A549 (cell line): ENCODE measurements at regions not wholly inside any gene's neighbourhood (a gene's known extent, or its start where the extent isn't known, plus 50 kb on each side); places are given as distances from the start of the nearest gene placed in this dataset.
A peak's percentile ranks its signal among the peaks of the same experiment; 100 is the strongest.

Experiments
- ATAC-seq, 2 experiments: fragments of 200-7000 bp in 1 of 2; fragments of >200 bp in 1 of 2; cut with Nextera tagmentation in 1 of 2; cut with Tn5 transposase in 1 of 2; 3 replicates each; pipeline versions ENCODE4 v1.8.0 to v1.9.1; 2018 to 2020; ENCODE audit warnings: mild to moderate bottlenecking in 1 of 2, moderate library complexity in 1 of 2
- CTCF ChIA-PET: fragments of 300-600 bp; sonication (Branson Sonifier 250); formaldehyde crosslinking; extraction: SDS; loops from one replicate; lab custom pipeline; 2021; ENCODE audit warnings: antibody characterized with exemption, inconsistent platforms; lab: Yijun Ruan, JAX
- POLR2A ChIA-PET: fragments of 350-600 bp; formaldehyde crosslinking; extraction: SDS; loops from one replicate; lab custom pipeline; 2021; ENCODE audit warnings: antibody characterized with exemption, inconsistent platforms; lab: Yijun Ruan, JAX
- DNase-seq, 2 experiments: peaks; one replicate each; pipeline versions ENCODE4 v3.0.0 to v3.0.0-alpha.2; 2011 to 2016; ENCODE audit warnings: low read depth in 1 of 2, low spot score in 1 of 2
- FAIRE-seq: peaks from 2 replicates; lab custom pipeline; 2011; peaks lifted over from hg19 to GRCh38; lab: Jason Lieb, UNC
- H3K27ac ChIP-seq, 2 experiments: fragments of >200 bp; sonication (Bioruptor Twin); formaldehyde crosslinking; 3 replicates each; pipeline ENCODE4 v1.5.1; 2016 to 2017
- H3K4me1 ChIP-seq: fragments of >200 bp; sonication (Bioruptor Twin); formaldehyde crosslinking; 3 replicates; pipeline ENCODE4 v1.6.1; 2016
- H3K4me2 ChIP-seq: fragments of >200 bp; sonication (Bioruptor Twin); formaldehyde crosslinking; 3 replicates; pipeline ENCODE4 v1.6.1; 2016
- H3K4me3 ChIP-seq: fragments of >200 bp; sonication (Bioruptor Twin); formaldehyde crosslinking; 3 replicates; pipeline ENCODE4 v1.5.1; 2016
- H3K9me3 ChIP-seq: fragments of >200 bp; sonication (Bioruptor Twin); formaldehyde crosslinking; 3 replicates; pipeline ENCODE4 v1.6.1; 2016
- BHLHE40 ChIP-seq: IDR thresholded peaks from 2 replicates; pipeline ENCODE4 v1.6.1; 2012; ENCODE audit warnings: low read depth, low read length, inconsistent platforms
- CBX8 ChIP-seq: fragments of 200-600 bp; sonication (generic); IDR thresholded peaks from 2 replicates; pipeline ENCODE4 v1.6.1; 2016
- CHD4 ChIP-seq: fragments of 200-600 bp; sonication (generic); IDR thresholded peaks from 2 replicates; pipeline ENCODE4 v1.6.1; 2016; ENCODE audit warnings: antibody characterized with exemption, mild to moderate bottlenecking, borderline replicate concordance
- EHF ChIP-seq: fragments of 250-450 bp; sonication (Bioruptor Pico); IDR thresholded peaks from 2 replicates; pipeline ENCODE4 v1.5.0; 2020; ENCODE audit warnings: mild to moderate bottlenecking
- EHMT2 ChIP-seq: fragments of 200-600 bp; sonication (generic); IDR thresholded peaks from 2 replicates; pipeline ENCODE4 v1.6.1; 2016; ENCODE audit warnings: antibody characterized with exemption, low read depth, mild to moderate bottlenecking, moderate library complexity
- ELK1 ChIP-seq: fragments of 150-350 bp; IDR thresholded peaks from 2 replicates; pipeline ENCODE4 v1.6.1; 2014; ENCODE audit warnings: low read depth, mild to moderate bottlenecking, low read length
- EP300 ChIP-seq, 2 experiments: fragments of >200 bp; sonication (Bioruptor Twin); formaldehyde crosslinking; IDR thresholded peaks; 2 replicates in 1 of 2; 3 replicates in 1 of 2; pipeline ENCODE4 v1.6.1; 2016 to 2017
- FOSB ChIP-seq: fragments of 250-450 bp; sonication (Bioruptor Pico); IDR thresholded peaks from 2 replicates; pipeline ENCODE4 v1.5.0; 2020; ENCODE audit warnings: mild to moderate bottlenecking, moderate library complexity
- FOSL2 ChIP-seq, 2 experiments: fragments of 450-650 bp in 1 of 2; fragments of >200 bp in 1 of 2; sonication (Bioruptor Twin) in 1 of 2; formaldehyde crosslinking; IDR thresholded peaks; 2 replicates each; pipeline versions ENCODE4 v1.5.0 to v1.6.1; 2016 to 2020; ENCODE audit warnings: mild to moderate bottlenecking in 1 of 2, moderate library complexity in 1 of 2
- GATA3 ChIP-seq: IDR thresholded peaks from 2 replicates; pipeline ENCODE4 v1.6.1; 2012; ENCODE audit warnings: borderline replicate concordance
- HEYL ChIP-seq: fragments of 250-450 bp; sonication (Bioruptor Pico); IDR thresholded peaks from 2 replicates; pipeline ENCODE4 v1.8.0; 2021; ENCODE audit warnings: mild to moderate bottlenecking, moderate library complexity
- HOXA7 ChIP-seq: fragments of 250-450 bp; sonication (Bioruptor Pico); IDR thresholded peaks from 2 replicates; pipeline ENCODE4 v1.5.0; 2020; ENCODE audit warnings: mild to moderate bottlenecking, moderate library complexity
- HOXB5 ChIP-seq: fragments of 250-450 bp; sonication (Bioruptor Pico); IDR thresholded peaks from 2 replicates; pipeline ENCODE4 v1.5.0; 2020; ENCODE audit warnings: mild to moderate bottlenecking, moderate library complexity
- JUN ChIP-seq, 2 experiments: fragments of >200 bp; sonication (Bioruptor Twin); formaldehyde crosslinking; IDR thresholded peaks; 2 replicates in 1 of 2; 3 replicates in 1 of 2; pipeline ENCODE4 v1.6.1; 2016 to 2017
- JUNB ChIP-seq: fragments of >200 bp; sonication (Bioruptor Twin); formaldehyde crosslinking; IDR thresholded peaks from 2 replicates; pipeline ENCODE4 v1.6.1; 2016
- KDM5A ChIP-seq: fragments of 200-600 bp; sonication (generic); IDR thresholded peaks from 2 replicates; pipeline ENCODE4 v1.6.1; 2016; ENCODE audit warnings: antibody characterized with exemption, mild to moderate bottlenecking
- MAX ChIP-seq: IDR thresholded peaks from 2 replicates; pipeline ENCODE4 v1.6.1; 2012
- NR3C1 ChIP-seq: fragments of >200 bp; sonication (Bioruptor Twin); formaldehyde crosslinking; IDR thresholded peaks from 3 replicates; pipeline ENCODE4 v1.6.1; 2017
- PBX3 ChIP-seq: IDR thresholded peaks from 2 replicates; pipeline ENCODE4 v1.6.1; 2012
- RAD21 ChIP-seq, 2 experiments: fragments of >200 bp in 1 of 2; sonication (Bioruptor Twin) in 1 of 2; formaldehyde crosslinking in 1 of 2; IDR thresholded peaks in 1 of 2; conservative IDR thresholded peaks in 1 of 2; 2 replicates in 1 of 2; 3 replicates in 1 of 2; pipeline ENCODE4 v1.6.1; 2012 to 2018; ENCODE audit warnings: inconsistent platforms in 1 of 2
- RARB ChIP-seq: fragments of 250-450 bp; sonication (Bioruptor Pico); IDR thresholded peaks from 2 replicates; pipeline ENCODE4 v1.8.0; 2021; ENCODE audit warnings: mild to moderate bottlenecking, moderate library complexity
- RFX5 ChIP-seq: fragments of 450-650 bp; IDR thresholded peaks from 2 replicates; pipeline ENCODE4 v1.7.1; 2014; ENCODE audit warnings: antibody characterized with exemption, mild to moderate bottlenecking, moderate library complexity
- SMC3 ChIP-seq: fragments of >200 bp; sonication (Bioruptor Twin); formaldehyde crosslinking; IDR thresholded peaks from 3 replicates; pipeline ENCODE4 v1.6.1; 2018; ENCODE audit warnings: inconsistent platforms
- TP53 ChIP-seq: fragments of 250-450 bp; sonication (Bioruptor Pico); IDR thresholded peaks from 2 replicates; pipeline ENCODE4 v1.5.0; 2021; ENCODE audit warnings: mild to moderate bottlenecking, moderate library complexity
- ZC3H11A ChIP-seq: fragments of 450-650 bp; IDR thresholded peaks from 2 replicates; pipeline ENCODE4 v1.6.1; 2014; ENCODE audit warnings: antibody characterized with exemption, mild to moderate bottlenecking
- ZFP36 ChIP-seq: fragments of 450-650 bp; IDR thresholded peaks from 2 replicates; pipeline ENCODE4 v1.6.1; 2014; ENCODE audit warnings: borderline replicate concordance; ENCODE audit not compliant: partially characterized antibody
- ZSCAN20 ChIP-seq: fragments of 250-450 bp; sonication (Bioruptor Pico); IDR thresholded peaks from 2 replicates; pipeline ENCODE4 v1.8.0; 2022; ENCODE audit warnings: mild to moderate bottlenecking, moderate library complexity
- WGBS: methylation state at CpG from one replicate; pipeline ENCODE4 v1.1.6; 2017; ENCODE audit errors: missing lambda C conversion rate; 5-methylcytosine and 5-hydroxymethylcytosine counted together
- TF ChIP-seq, protein P1 (sequence below): fragments of >200 bp; sonication (Bioruptor Twin); formaldehyde crosslinking; IDR thresholded peaks from 2 replicates; pipeline ENCODE4 v1.6.1; 2016
- TF ChIP-seq, protein P2 (sequence below): fragments of 250-450 bp; sonication (Bioruptor Pico); IDR thresholded peaks from 2 replicates; pipeline ENCODE4 v1.5.0; 2021; ENCODE audit warnings: mild to moderate bottlenecking, moderate library complexity, borderline replicate concordance

- TF ChIP-seq HOXA7 (CRISPR knock-in tag) (no peak), TP53 (CRISPR knock-in tag) (no peak), RARB (CRISPR knock-in tag) (no peak), MAX (peak; percentile 4; the same call in 1 of the 2 replicates), NR3C1 (no peak), HOXB5 (CRISPR knock-in tag) (no peak), ZSCAN20 (CRISPR knock-in tag) (no peak), HEYL (no peak), KDM5A (no peak), SMC3 (peak; percentile 15; the same call in 1 of the 3 replicates), FOSL2 (IDR thresholded peaks at IDR 0.05) (peak; percentile 57; the same call in 1 of the 2 replicates), FOSL2 (CRISPR knock-in tag; IDR thresholded peaks at IDR 0.05) (peak; percentile 41), JUN (IDR thresholded peaks at IDR 0.05) (peak; percentile 83 to 92), GATA3 (peak; percentile 98), EP300 (IDR thresholded peaks at IDR 0.05) (peak; percentile 91 to 92; a peak in 4 of 5 replicates), CBX8 (no peak), PBX3 (peak; percentile 37; the same call in 1 of the 2 replicates), EHF (CRISPR knock-in tag) (no peak), RAD21 (conservative IDR thresholded peaks at IDR 0.05 in 1 of 2, IDR thresholded peaks at IDR 0.05 in 1 of 2) (0 out of 5 replicates have a peak, but pooled peaks of 1 of the 2 experiments have one; percentile 17), ZC3H11A (no peak), ZFP36 (no peak), JUNB (peak; percentile 80), EHMT2 (no peak), FOSB (CRISPR knock-in tag) (no peak), BHLHE40 (no peak)
- TF ChIP-seq, protein P1, sequence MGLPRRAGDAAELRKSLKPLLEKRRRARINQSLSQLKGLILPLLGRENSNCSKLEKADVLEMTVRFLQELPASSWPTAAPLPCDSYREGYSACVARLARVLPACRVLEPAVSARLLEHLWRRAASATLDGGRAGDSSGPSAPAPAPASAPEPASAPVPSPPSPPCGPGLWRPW: peak; percentile 61; the same call in 1 of the 2 replicates
Observed at GRCh38 chrX:10022580-10023245, 55.6 kb downstream of the CLDN34 start (continued).

DNA sequence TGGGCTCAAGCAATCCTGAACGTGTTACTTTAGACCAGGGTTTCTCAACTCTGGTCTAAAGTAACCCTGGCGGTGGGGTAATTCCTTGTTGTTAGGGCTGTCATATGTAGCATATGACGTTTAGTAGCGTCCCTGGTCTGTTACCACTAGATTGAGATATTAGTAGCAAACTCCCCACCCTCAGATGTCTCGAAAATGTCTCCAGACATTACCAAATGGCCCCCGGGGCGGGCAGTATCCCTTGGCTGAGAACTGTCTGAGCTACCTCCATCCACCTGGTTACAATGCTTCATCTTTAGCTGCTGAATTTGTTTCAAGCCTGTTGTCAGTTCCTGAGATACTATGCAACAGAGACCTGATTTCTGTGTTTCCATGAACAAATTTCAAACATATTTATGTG is 56.7 kb downstream of the CLDN34 start:
- FAIRE-seq: no peak
- no peak for ATAC-seq
- peak overlapping the region; percentile 71 for H3K4me2 ChIP-seq
- POLR2A ChIA-PET: no interaction called here
- CTCF ChIA-PET: interaction anchor here (0.6 to 3.2 kb wide), 3 partner anchors 10 to 95 kb away, joined by 3 to 18 read pairs (median 5); no protein-coding TSS in a partner anchor
- no peak overlapping the region for H3K4me3 ChIP-seq
- DNase-seq: no peak
- peaks cover 70% of the 10 kb centered on the region for H3K4me1 ChIP-seq
- 96% methylated on average over 7 of the region's 7 CpGs for WGBS
- peak overlapping the region; percentile 89 to 100 for H3K27ac ChIP-seq
- no peaks in the 10 kb centered on the region for H3K9me3 ChIP-seq
- TF ChIP-seq MAX (no peak), RFX5 (no peak), GATA3 (no peak), ZFP36 (no peak), CHD4 (no peak), ELK1 (no peak)
- TF ChIP-seq, protein P2, sequence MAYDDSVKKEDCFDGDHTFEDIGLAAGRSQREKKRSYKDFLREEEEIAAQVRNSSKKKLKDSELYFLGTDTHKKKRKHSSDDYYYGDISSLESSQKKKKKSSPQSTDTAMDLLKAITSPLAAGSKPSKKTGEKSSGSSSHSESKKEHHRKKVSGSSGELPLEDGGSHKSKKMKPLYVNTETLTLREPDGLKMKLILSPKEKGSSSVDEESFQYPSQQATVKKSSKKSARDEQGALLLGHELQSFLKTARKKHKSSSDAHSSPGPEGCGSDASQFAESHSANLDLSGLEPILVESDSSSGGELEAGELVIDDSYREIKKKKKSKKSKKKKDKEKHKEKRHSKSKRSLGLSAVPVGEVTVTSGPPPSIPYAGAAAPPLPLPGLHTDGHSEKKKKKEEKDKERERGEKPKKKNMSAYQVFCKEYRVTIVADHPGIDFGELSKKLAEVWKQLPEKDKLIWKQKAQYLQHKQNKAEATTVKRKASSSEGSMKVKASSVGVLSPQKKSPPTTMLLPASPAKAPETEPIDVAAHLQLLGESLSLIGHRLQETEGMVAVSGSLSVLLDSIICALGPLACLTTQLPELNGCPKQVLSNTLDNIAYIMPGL: no peak
- TF ChIP-seq, protein P1: no peak
